Stimulated activated naive B cell treated with anti-CD40 and anti-IgM and Interleukin-4, amounts not matched to agents 10 μg/mL and 1 μg/mL and 100 μg/mL, for 72 hours (primary cell): ENCODE measurements at regions not wholly inside any gene's neighbourhood (a gene's known extent, or its start where the extent isn't known, plus 50 kb on each side); places are given as distances from the start of the nearest gene placed in this dataset.
A peak's percentile ranks its signal among the peaks of the same experiment; 100 is the strongest.

ENCODE experiments used
- ATAC-seq, 2 donors: fragments of 150-1000 bp; cut with Tn5 transposase; replicated peaks; 2 replicates each; pipeline ENCODE4 v1.10.0; 2021; ENCODE audit warnings: moderate library complexity in 1 of 2
- DNase-seq: peaks from one replicate; pipeline ENCODE4 v3.0.0; 2021
- H3K27ac Mint-ChIP-seq: one replicate; pipeline ENCODE4 v1.8.0; 2022; ENCODE audit warnings: mild to moderate bottlenecking, mixed read lengths
- H3K27me3 Mint-ChIP-seq, 2 donors: one replicate each; pipeline ENCODE4 v1.8.0; 2022; ENCODE audit warnings: mixed read lengths in 2 of 2
- H3K36me3 Mint-ChIP-seq, 2 donors: one replicate each; pipeline ENCODE4 v1.8.0; 2022; ENCODE audit warnings: mixed read lengths in 2 of 2, mild to moderate bottlenecking in 1 of 2
- H3K4me1 Mint-ChIP-seq, 2 donors: one replicate each; pipeline ENCODE4 v1.8.0; 2022; ENCODE audit warnings: mixed read lengths in 2 of 2, mild to moderate bottlenecking in 1 of 2
- H3K4me3 Mint-ChIP-seq, 2 donors: one replicate each; pipeline ENCODE4 v1.8.0; 2022; ENCODE audit warnings: mild to moderate bottlenecking in 2 of 2, mixed read lengths in 2 of 2, moderate library complexity in 1 of 2
- H3K9me3 Mint-ChIP-seq, 2 donors: one replicate each; pipeline ENCODE4 v1.8.0; 2022; ENCODE audit warnings: mixed read lengths in 2 of 2, mild to moderate bottlenecking in 1 of 2

GRCh38 chr5:112014783-112015395 is 257.9 kb upstream of the NREP start:
- H3K36me3 Mint-ChIP-seq: no peaks in the 10 kb centered on the region
- ATAC-seq: no peak
- no peak overlapping the region for H3K27ac Mint-ChIP-seq
- DNase-seq: no peak
- no peaks in the 10 kb centered on the region for H3K4me1 Mint-ChIP-seq
- no peaks in the 10 kb centered on the region for H3K9me3 Mint-ChIP-seq
- peaks cover 5 to 8% of the 10 kb centered on the region in 2 donors for H3K27me3 Mint-ChIP-seq
- no peak overlapping the region for H3K4me3 Mint-ChIP-seq

GRCh38 chr5:112013660-112014059 is 256.7 kb upstream of the NREP start:
- ATAC-seq (no peak), DNase-seq (no peak)
- Mint-ChIP-seq H3K4me3 (no peak overlapping the region), H3K27me3 (peaks cover 5 to 8% of the 10 kb centered on the region in 2 donors), H3K4me1 (no peaks in the 10 kb centered on the region), H3K27ac (no peak overlapping the region), H3K9me3 (no peaks in the 10 kb centered on the region), H3K36me3 (no peaks in the 10 kb centered on the region)

- ATAC-seq: no peak
- Mint-ChIP-seq H3K9me3 (no peaks in the 10 kb centered on the region), H3K27me3 (peaks cover 8 to 10% of the 10 kb centered on the region in 2 donors), H3K4me3 (no peak overlapping the region), H3K36me3 (no peaks in the 10 kb centered on the region), H3K4me1 (no peaks in the 10 kb centered on the region), H3K27ac (no peak overlapping the region)
- no peak for DNase-seq
Observed at GRCh38 chr5:112012104-112012503, 255.1 kb upstream of the NREP start.

GRCh38 chr5:112010475-112010874 is 253.5 kb upstream of the NREP start:
- no peak for ATAC-seq
- Mint-ChIP-seq H3K27ac (no peak overlapping the region), H3K36me3 (no peaks in the 10 kb centered on the region), H3K9me3 (no peaks in the 10 kb centered on the region), H3K27me3 (peaks cover 5 to 10% of the 10 kb centered on the region in 2 donors), H3K4me3 (no peak overlapping the region), H3K4me1 (peaks cover 0 to 7% of the 10 kb centered on the region in 2 donors)
- no peak for DNase-seq

- Mint-ChIP-seq H3K27me3 (peaks cover 5 to 10% of the 10 kb centered on the region in 2 donors), H3K4me3 (no peak overlapping the region), H3K27ac (no peak overlapping the region), H3K9me3 (no peaks in the 10 kb centered on the region), H3K4me1 (peaks cover 2 to 7% of the 10 kb centered on the region in 2 donors), H3K36me3 (no peaks in the 10 kb centered on the region)
- DNase-seq (no peak), ATAC-seq (peak; percentile 39 to 58)
Observed at GRCh38 chr5:112006721-112007120, 249.7 kb upstream of the NREP start.

GRCh38 chr5:112005623-112005930 is 248.6 kb upstream of the NREP start:
- Mint-ChIP-seq H3K9me3 (no peaks in the 10 kb centered on the region), H3K36me3 (no peaks in the 10 kb centered on the region), H3K27ac (no peak overlapping the region), H3K4me3 (no peak overlapping the region), H3K27me3 (peaks cover 5 to 9% of the 10 kb centered on the region in 2 donors), H3K4me1 (peaks cover 2 to 7% of the 10 kb centered on the region in 2 donors)
- ATAC-seq: no peak
- no peak for DNase-seq

GRCh38 chr5:112004867-112005622 is 248.1 kb upstream of the NREP start:
- Mint-ChIP-seq H3K27me3 (peaks cover 0 to 5% of the 10 kb centered on the region in 2 donors), H3K4me3 (no peak overlapping the region), H3K4me1 (peaks cover 2 to 7% of the 10 kb centered on the region in 2 donors), H3K9me3 (no peaks in the 10 kb centered on the region), H3K36me3 (no peaks in the 10 kb centered on the region), H3K27ac (no peak overlapping the region)
- DNase-seq (no peak), ATAC-seq (peak; percentile 79 to 89)

- no peak for DNase-seq
- Mint-ChIP-seq H3K27me3 (no peaks in the 10 kb centered on the region), H3K4me3 (no peak overlapping the region), H3K9me3 (no peaks in the 10 kb centered on the region), H3K27ac (no peak overlapping the region), H3K36me3 (no peaks in the 10 kb centered on the region), H3K4me1 (peaks cover 2 to 7% of the 10 kb centered on the region in 2 donors)
- ATAC-seq: no peak
Observed at GRCh38 chr5:112002376-112002775, 245.4 kb upstream of the NREP start.

- no peak for ATAC-seq
- Mint-ChIP-seq H3K27ac (no peak overlapping the region), H3K36me3 (no peaks in the 10 kb centered on the region), H3K9me3 (peaks cover 0 to 1% of the 10 kb centered on the region in 2 donors), H3K27me3 (peaks cover 0 to 6% of the 10 kb centered on the region in 2 donors), H3K4me3 (no peak overlapping the region), H3K4me1 (no peaks in the 10 kb centered on the region)
- DNase-seq: no peak
Observed at GRCh38 chr5:111999286-111999685, 242.3 kb upstream of the NREP start.

- H3K27ac Mint-ChIP-seq: no peak overlapping the region
- no peak for DNase-seq
- no peak overlapping the region for H3K4me3 Mint-ChIP-seq
- no peak for ATAC-seq
- no peaks in the 10 kb centered on the region for H3K4me1 Mint-ChIP-seq
- H3K9me3 Mint-ChIP-seq: peaks cover 0 to 2% of the 10 kb centered on the region in 2 donors
- H3K36me3 Mint-ChIP-seq: no peaks in the 10 kb centered on the region
- H3K27me3 Mint-ChIP-seq: peaks cover 0 to 9% of the 10 kb centered on the region in 2 donors
Observed at GRCh38 chr5:111998871-111999270, 241.9 kb upstream of the NREP start.

GRCh38 chr5:111997711-111998110 is 240.7 kb upstream of the NREP start:
- Mint-ChIP-seq H3K27me3 (peaks cover 0 to 14% of the 10 kb centered on the region in 2 donors), H3K27ac (no peak overlapping the region)

GRCh38 chr5:111997308-111997707 is 240.3 kb upstream of the NREP start:
- H3K4me3 Mint-ChIP-seq: no peak overlapping the region
- no peaks in the 10 kb centered on the region for H3K36me3 Mint-ChIP-seq
- H3K4me1 Mint-ChIP-seq: no peaks in the 10 kb centered on the region
- H3K27me3 Mint-ChIP-seq: peaks cover 0 to 17% of the 10 kb centered on the region in 2 donors
- peaks cover 0 to 2% of the 10 kb centered on the region in 2 donors for H3K9me3 Mint-ChIP-seq
- no peak overlapping the region for H3K27ac Mint-ChIP-seq
- ATAC-seq: no peak
- no peak for DNase-seq

More at GRCh38 chr5:111997711-111998110, 240.7 kb upstream of the NREP start:
- H3K9me3 Mint-ChIP-seq: peaks cover 0 to 2% of the 10 kb centered on the region in 2 donors
- no peak overlapping the region for H3K4me3 Mint-ChIP-seq
- no peak for DNase-seq
- H3K36me3 Mint-ChIP-seq: no peaks in the 10 kb centered on the region
- ATAC-seq: peak; percentile 38 to 71
- no peaks in the 10 kb centered on the region for H3K4me1 Mint-ChIP-seq

- DNase-seq: no peak
- no peak overlapping the region for H3K4me3 Mint-ChIP-seq
- no peak overlapping the region for H3K27ac Mint-ChIP-seq
- H3K9me3 Mint-ChIP-seq: peaks cover 0 to 2% of the 10 kb centered on the region in 2 donors
- no peaks in the 10 kb centered on the region for H3K4me1 Mint-ChIP-seq
- peaks cover 0 to 17% of the 10 kb centered on the region in 2 donors for H3K27me3 Mint-ChIP-seq
- no peaks in the 10 kb centered on the region for H3K36me3 Mint-ChIP-seq
- ATAC-seq: no peak
Observed at GRCh38 chr5:111996574-111996973, 239.6 kb upstream of the NREP start.

- Mint-ChIP-seq H3K4me1 (no peaks in the 10 kb centered on the region), H3K4me3 (no peak overlapping the region), H3K36me3 (no peaks in the 10 kb centered on the region), H3K27ac (no peak overlapping the region), H3K27me3 (peaks cover 0 to 17% of the 10 kb centered on the region in 2 donors), H3K9me3 (peaks cover under 1 to 2% of the 10 kb centered on the region in 2 donors)
- DNase-seq (no peak), ATAC-seq (no peak)
Observed at GRCh38 chr5:111995701-111996100, 238.7 kb upstream of the NREP start.

- peaks cover 6 to 12% of the 10 kb centered on the region in 2 donors for H3K9me3 Mint-ChIP-seq
- DNase-seq (no peak), ATAC-seq (no peak)
- peaks cover 0 to 21% of the 10 kb centered on the region in 2 donors for H3K27me3 Mint-ChIP-seq
- no peaks in the 10 kb centered on the region for H3K36me3 Mint-ChIP-seq
- no peak overlapping the region for H3K27ac Mint-ChIP-seq
- no peak overlapping the region for H3K4me3 Mint-ChIP-seq
- no peaks in the 10 kb centered on the region for H3K4me1 Mint-ChIP-seq
Observed at GRCh38 chr5:111993242-111993641, 236.2 kb upstream of the NREP start.
